Keratinocyte (primary cell): ENCODE measurements at regions not wholly inside any gene's neighbourhood (a gene's known extent, or its start where the extent isn't known, plus 50 kb on each side); places are given as distances from the start of the nearest gene placed in this dataset.

ENCODE experiments used
- DNase-seq: peaks from one replicate; pipeline ENCODE4 v3.0.0-alpha.2; 2011; ENCODE audit warnings: low read depth, missing footprints, low spot score
- FAIRE-seq: peaks from 2 replicates; lab custom pipeline; 2011; peaks lifted over from hg19 to GRCh38; lab: Jason Lieb, UNC
- H2AFZ ChIP-seq: 2 replicates; pipeline ENCODE4 v1.6.0; 2012; ENCODE audit warnings: low read length, control low read depth, inconsistent platforms; ENCODE audit not compliant: control insufficient read depth
- H3K27ac ChIP-seq: 2 replicates; pipeline ENCODE4 v1.5.1; 2011; ENCODE audit warnings: low read length; ENCODE audit not compliant: control insufficient read depth, insufficient read depth
- H3K27me3 ChIP-seq: 3 replicates; pipeline ENCODE4 v1.6.0; 2011; ENCODE audit warnings: low read length; ENCODE audit not compliant: control insufficient read depth, insufficient read depth; ENCODE audit errors: extremely low read depth
- H3K36me3 ChIP-seq, 2 experiments: 2 replicates in 1 of 2; 3 replicates in 1 of 2; pipeline ENCODE4 v1.5.1; 2011; ENCODE audit warnings: low read length in 2 of 2, mild to moderate bottlenecking in 1 of 2; ENCODE audit not compliant: control insufficient read depth in 2 of 2, insufficient read depth in 2 of 2; ENCODE audit errors: extremely low read depth in 1 of 2
- H3K4me1 ChIP-seq: 3 replicates; pipeline ENCODE4 v1.5.1; 2011; ENCODE audit warnings: low read length; ENCODE audit not compliant: control insufficient read depth, insufficient read depth; ENCODE audit errors: extremely low read depth
- H3K4me2 ChIP-seq: 3 replicates; pipeline ENCODE4 v1.6.0; 2011; ENCODE audit warnings: low read depth, low read length; ENCODE audit not compliant: control insufficient read depth, insufficient read depth; ENCODE audit errors: extremely low read depth
- H3K4me3 ChIP-seq, 3 experiments: fragments of 200-600 bp in 1 of 3; sonication (generic) in 1 of 3; 2 replicates in 2 of 3; 3 replicates in 1 of 3; pipeline ENCODE4 v1.5.1; 2011 to 2016; ENCODE audit warnings: low read length in 3 of 3, mild to moderate bottlenecking in 3 of 3, control low read depth in 2 of 3, inconsistent platforms in 1 of 3, low read depth in 1 of 3, mixed read lengths in 1 of 3, mixed run types in 1 of 3, moderate library complexity in 1 of 3; ENCODE audit not compliant: control insufficient read depth in 2 of 3, insufficient read depth in 2 of 3; ENCODE audit errors: extremely low read depth in 1 of 3
- H3K79me2 ChIP-seq: 2 replicates; pipeline ENCODE4 v1.6.0; 2012; ENCODE audit warnings: low read length; ENCODE audit not compliant: control insufficient read depth, insufficient read depth
- H3K9ac ChIP-seq: 3 replicates; pipeline ENCODE4 v1.6.0; 2011; ENCODE audit warnings: low read length; ENCODE audit not compliant: control insufficient read depth, insufficient read depth; ENCODE audit errors: extremely low read depth
- H3K9me1 ChIP-seq: 3 replicates; pipeline ENCODE4 v1.6.0; 2011; ENCODE audit warnings: low read length; ENCODE audit not compliant: control insufficient read depth, insufficient read depth; ENCODE audit errors: extremely low read depth
- H3K9me3 ChIP-seq: 2 replicates; pipeline ENCODE4 v1.5.1; 2012; ENCODE audit warnings: low read depth, low read length; ENCODE audit not compliant: control insufficient read depth
- H4K20me1 ChIP-seq: 3 replicates; pipeline ENCODE4 v1.6.0; 2011; ENCODE audit warnings: low read length; ENCODE audit not compliant: control insufficient read depth, insufficient read depth; ENCODE audit errors: extremely low read depth
- EZH2 ChIP-seq: IDR thresholded peaks from one replicate; pipeline ENCODE4 v1.6.1; 2012; ENCODE audit warnings: inconsistent platforms, mild to moderate bottlenecking, low read length, moderate library complexity
- dilution Hi-C: fragments of 300-500 bp; cut with MboI; formaldehyde crosslinking; loops from one replicate; pipeline ENCODE4 v1.7.0; 2020; ENCODE audit warnings: low sequenced_read_pairs; ENCODE audit not compliant: extremely low pct_ligation_motif_present
- TF ChIP-seq, protein P1 (sequence below), 3 experiments: IDR thresholded peaks in 1 of 3; conservative IDR thresholded peaks in 1 of 3; optimal IDR thresholded peaks in 1 of 3; 2 replicates in 2 of 3; 3 replicates in 1 of 3; pipeline versions ENCODE3 to v1.5.1; 2011; ENCODE audit warnings: low read length in 3 of 3, mild to moderate bottlenecking in 3 of 3, moderate library complexity in 2 of 3, control low read depth in 1 of 3, inconsistent platforms in 1 of 3; ENCODE audit not compliant: insufficient read depth in 2 of 3; ENCODE audit errors: extremely low read depth in 1 of 3

DNA sequence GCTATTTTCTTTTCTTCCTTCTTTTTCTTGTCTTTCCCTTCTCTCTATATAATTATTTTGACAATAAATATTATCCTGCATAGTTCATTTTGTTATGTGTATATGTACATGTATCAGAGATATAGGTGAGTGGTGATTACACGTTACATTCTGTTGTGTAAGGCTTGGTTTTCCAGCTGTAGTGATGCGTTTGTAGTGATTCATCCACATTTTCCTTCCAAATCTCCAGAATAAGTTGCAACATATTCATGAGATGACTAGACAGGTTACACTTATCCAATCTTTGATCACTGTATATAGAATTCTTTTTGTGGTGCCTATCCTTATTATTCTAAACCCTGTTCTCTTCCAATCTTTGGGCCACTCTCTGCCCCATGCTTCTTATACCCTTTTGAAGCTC is 540.2 kb downstream of the GBA3 start:
- FAIRE-seq: no peak

DNA sequence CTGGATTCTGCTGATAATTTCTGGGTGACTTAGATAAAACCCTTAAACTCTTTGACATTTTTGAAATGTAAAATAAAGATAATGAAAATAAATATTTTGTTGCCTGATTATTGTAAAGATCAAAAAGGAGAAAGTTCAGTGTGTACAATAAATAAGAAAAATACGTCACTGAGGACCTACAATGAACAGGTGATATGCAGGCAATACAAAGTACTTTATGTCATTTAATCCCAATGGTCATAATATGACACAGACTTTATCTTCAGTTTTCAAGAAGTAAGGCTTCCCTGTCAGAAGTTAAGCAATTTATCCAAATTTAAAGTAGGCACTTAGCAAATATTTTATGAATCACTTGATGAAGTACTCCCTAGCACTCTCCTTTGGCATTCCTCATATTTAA is 532.8 kb downstream of the GBA3 start:
- dilution Hi-C loops: no loop called here
- H3K27me3 ChIP-seq: no peaks in the 10 kb centered on the region

More for the DNA sequence above, 540.2 kb downstream of the GBA3 start:
- no peaks in the 10 kb centered on the region for H3K9me3 ChIP-seq
- no peaks in the 10 kb centered on the region for H3K36me3 ChIP-seq
- peak; percentile 13 for DNase-seq
- no peak overlapping the region for H3K27ac ChIP-seq
- H3K27me3 ChIP-seq: no peaks in the 10 kb centered on the region
- H3K9ac ChIP-seq: no peak overlapping the region
- dilution Hi-C loops: no loop called here
- no peaks in the 10 kb centered on the region for H3K4me1 ChIP-seq
- no peak for TF ChIP-seq EZH2
- TF ChIP-seq, protein P1, sequence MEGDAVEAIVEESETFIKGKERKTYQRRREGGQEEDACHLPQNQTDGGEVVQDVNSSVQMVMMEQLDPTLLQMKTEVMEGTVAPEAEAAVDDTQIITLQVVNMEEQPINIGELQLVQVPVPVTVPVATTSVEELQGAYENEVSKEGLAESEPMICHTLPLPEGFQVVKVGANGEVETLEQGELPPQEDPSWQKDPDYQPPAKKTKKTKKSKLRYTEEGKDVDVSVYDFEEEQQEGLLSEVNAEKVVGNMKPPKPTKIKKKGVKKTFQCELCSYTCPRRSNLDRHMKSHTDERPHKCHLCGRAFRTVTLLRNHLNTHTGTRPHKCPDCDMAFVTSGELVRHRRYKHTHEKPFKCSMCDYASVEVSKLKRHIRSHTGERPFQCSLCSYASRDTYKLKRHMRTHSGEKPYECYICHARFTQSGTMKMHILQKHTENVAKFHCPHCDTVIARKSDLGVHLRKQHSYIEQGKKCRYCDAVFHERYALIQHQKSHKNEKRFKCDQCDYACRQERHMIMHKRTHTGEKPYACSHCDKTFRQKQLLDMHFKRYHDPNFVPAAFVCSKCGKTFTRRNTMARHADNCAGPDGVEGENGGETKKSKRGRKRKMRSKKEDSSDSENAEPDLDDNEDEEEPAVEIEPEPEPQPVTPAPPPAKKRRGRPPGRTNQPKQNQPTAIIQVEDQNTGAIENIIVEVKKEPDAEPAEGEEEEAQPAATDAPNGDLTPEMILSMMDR (optimal IDR thresholded peaks at IDR 0.05 in 1 of 3, IDR thresholded peaks at IDR 0.05 in 1 of 3, conservative IDR thresholded peaks at IDR 0.05 in 1 of 3; ENCODE audit: extremely low read depth in 1 of 3, insufficient read depth in 2 of 3, low read length in 3 of 3): no peak
- no peaks in the 10 kb centered on the region for H3K79me2 ChIP-seq
- H3K4me2 ChIP-seq: no peak overlapping the region
- H2AFZ ChIP-seq: no peak overlapping the region
- no peaks in the 10 kb centered on the region for H4K20me1 ChIP-seq
- H3K9me1 ChIP-seq: no peaks in the 10 kb centered on the region
- no peak overlapping the region for H3K4me3 ChIP-seq

More for the DNA sequence above, 532.8 kb downstream of the GBA3 start:
- Histone ChIP-seq H3K4me3 (no peak overlapping the region), H3K9me3 (no peaks in the 10 kb centered on the region), H3K4me1 (no peaks in the 10 kb centered on the region), H4K20me1 (no peaks in the 10 kb centered on the region), H3K4me2 (no peak overlapping the region), H3K79me2 (no peaks in the 10 kb centered on the region), H3K36me3 (no peaks in the 10 kb centered on the region), H3K27ac (no peak overlapping the region), H2AFZ (no peak overlapping the region), H3K9me1 (no peaks in the 10 kb centered on the region), H3K9ac (no peak overlapping the region)
- FAIRE-seq (no peak), DNase-seq (no peak)
- TF ChIP-seq, protein P1 (optimal IDR thresholded peaks at IDR 0.05 in 1 of 3, IDR thresholded peaks at IDR 0.05 in 1 of 3, conservative IDR thresholded peaks at IDR 0.05 in 1 of 3; ENCODE audit: extremely low read depth in 1 of 3, insufficient read depth in 2 of 3, low read length in 3 of 3): no peak
- TF ChIP-seq EZH2: no peak
